Right forelimb (tissue), 1 donor: ENCODE measurements at regions not wholly inside any gene's neighbourhood (a gene's known extent, or its start where the extent isn't known, plus 50 kb on each side); places are given as distances from the start of the nearest gene placed in this dataset.
"Not testable (repeated sequence)": the region's sequence is repeated elsewhere in the genome, so short reads cannot be mapped to it uniquely, and the experiment has no call there.

ENCODE experiments used
- DNase-seq: peaks from one replicate; pipeline ENCODE4 v3.0.0-alpha.2; 2018

DNA sequence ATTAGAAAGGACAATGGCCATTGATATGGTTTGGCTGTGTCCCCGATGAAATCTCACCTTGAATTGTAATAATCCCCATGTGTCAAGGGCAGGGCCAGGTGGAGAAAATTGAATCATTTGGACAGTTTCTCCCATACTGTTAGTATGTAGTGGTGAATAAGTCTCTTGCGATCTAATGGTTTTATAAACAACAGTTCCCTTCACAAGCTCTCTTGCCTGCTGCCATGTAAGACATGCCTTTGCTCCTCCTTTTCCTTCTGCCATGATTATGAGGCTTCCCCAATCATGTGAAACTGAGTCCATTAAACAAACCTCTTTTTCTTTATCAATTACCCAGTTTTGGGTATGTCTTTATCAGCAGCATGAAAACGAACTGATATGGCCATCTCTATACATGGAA is 302.7 kb downstream of the SFMBT2 start:
- DNase-seq: no peak

DNA sequence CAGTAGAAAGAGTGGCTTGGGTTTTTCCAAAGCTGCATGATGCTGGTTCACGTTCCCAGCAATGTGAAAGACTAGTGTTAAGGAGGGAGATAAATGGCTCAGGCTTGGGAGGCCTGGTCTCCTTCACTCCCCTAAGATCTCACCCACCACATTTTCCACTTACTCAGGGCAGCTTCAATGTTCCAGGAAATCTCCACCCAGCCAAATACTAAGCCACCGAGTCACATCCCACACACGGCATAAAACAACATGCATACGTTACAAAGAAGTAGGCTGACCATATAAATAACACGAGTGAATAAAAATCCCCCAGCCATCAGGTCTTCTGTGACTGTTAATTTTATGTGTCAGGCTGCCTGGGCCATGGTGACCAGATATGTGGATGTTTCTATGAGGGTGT is 303.5 kb downstream of the SFMBT2 start:
- no peak for DNase-seq

DNA sequence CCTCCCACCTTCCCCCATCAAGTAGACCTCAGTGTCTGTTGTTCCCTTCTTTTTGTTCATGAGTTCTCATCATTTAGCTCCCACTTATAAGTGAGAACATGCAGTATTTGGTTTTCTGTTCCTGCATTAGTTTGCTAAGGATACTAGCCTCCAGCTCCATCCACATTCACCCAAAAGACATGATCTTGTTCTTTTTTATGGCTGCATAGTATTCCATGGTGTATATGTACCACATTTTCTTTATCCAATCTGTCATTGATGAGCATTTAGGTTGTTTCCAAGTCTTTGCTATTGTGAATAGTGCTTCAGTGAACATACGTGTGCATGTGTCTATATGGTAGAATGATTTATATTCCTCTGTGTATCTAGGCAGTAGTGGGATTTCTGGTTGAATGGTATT is 306.5 kb downstream of the SFMBT2 start:
- DNase-seq: not testable (repeated sequence)

DNA sequence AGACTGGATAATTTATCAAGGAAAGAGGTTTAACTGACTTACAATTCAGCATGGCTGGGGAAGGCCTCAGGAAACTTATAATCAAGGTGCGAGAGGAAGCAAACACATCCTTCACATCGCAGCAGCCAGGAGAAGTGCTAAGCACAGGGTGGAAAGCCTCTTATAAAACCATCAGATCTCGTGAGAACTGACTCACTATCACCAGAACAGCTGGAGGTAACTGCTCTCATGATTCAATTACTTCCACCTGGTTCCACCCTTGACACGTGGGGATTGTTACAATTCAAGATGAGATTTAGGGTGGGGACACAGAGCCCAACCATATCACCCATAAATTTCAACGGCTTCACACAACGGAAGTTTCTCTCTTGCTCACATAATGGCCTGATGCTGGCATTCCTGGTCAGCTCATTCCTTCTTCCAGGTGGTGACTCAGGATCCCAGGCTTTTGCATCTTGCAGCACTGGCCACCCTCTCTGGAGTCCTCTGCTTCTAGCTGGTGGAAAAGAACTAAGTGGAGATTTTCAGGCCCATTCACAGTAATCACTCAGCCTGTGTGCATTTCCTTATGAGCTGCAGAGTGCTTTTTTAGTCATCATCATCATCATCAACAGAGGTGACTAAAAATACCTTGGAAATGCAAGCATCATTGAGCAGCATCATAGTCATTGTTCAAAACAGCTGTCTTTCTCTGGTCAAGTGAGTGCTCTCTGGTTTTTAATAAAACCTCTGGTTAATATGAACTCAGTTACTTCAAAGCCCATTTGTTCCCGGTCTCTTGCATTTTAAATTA is 308.1 kb downstream of the SFMBT2 start:
- no peak for DNase-seq

DNA sequence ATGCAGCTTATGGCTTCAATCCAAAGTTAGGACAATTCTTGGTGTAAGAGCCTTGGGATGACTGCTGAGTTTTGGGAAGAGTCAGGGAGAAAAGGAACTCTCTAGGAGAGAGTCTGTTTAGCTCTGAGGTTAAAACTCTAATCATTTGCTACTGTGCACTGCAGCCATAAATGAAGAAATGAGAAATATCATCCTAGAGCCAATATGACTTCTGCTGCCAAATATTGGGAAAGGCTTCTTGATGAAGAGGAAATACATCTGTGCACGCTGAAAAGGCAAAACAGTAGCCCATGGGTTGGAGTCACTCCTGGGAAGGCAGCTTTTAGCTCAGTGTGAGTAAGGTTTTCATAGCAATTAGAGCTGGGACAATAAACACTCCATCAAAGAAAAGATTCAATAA is 308.8 kb downstream of the SFMBT2 start:
- no peak for DNase-seq

DNA sequence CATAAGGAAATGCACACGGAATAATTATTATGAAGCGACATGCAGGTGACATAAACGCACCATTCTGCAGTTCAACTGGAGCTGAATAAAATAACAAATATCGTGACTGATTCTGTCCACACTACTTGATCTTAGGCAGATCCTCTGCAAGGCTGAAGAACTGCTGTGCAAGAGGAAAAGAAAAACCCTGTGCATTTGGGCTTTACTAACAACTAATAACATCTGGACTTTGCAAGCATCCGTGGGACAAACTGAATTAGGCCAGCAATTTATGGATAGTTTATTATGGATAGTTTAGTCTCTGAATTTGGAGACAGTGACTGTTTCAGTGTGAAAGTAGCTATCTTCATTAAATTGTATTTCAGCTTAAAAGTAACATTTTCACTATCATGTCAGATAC is 309.4 kb downstream of the SFMBT2 start:
- DNase-seq: no peak

DNA sequence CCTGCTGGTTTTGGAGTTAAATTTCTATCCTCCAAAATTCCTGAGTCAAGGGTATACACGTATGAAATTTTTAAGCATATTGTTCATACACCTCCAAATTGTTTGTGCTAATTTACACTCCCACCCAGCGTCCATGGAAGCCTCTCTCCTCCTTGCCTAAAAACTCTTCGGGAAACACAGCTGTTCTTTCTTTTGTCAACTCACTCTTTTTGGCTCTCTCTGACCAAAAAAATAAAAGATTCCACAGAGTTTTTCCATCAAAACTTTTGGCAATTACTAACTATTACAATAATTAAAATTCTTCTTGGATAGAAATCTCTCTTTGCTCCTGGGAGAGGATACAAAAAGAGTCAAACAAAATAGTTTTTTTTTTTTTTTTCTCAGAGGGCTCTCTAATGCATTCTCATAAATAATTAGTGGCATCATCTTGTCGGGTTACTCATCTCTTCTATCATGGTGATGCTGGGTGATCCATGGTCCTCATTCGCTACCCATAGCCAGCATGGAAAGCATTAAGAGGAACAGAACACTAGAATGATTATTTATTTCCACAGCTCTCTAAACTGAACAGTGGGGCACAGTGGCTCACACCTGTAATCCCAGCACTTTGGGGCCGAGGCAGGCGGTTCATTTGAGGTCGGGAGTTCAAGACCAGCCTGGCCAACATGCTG is 310.7 kb downstream of the SFMBT2 start:
- DNase-seq: no peak

DNA sequence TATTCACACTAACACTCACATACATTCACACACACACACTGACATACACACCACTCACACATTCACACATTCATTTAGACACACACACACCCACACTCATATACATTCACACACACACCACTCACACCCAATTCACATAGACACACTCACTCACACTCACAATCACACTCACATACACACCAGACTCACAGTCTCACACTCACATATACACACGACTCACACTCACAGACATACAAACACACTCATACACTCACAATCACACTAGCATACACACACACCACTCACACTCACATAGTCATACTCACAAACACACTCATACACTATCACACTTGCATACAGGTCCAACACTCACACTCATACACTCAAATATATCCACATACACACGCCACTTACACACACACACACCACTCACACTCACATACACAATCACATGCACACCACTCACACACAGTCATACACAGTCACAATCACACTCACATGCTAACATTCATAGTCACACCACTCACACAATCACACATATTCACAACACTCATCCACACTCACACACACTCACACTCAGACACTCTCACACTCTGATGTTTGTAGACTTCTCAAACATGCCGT is 312.6 kb downstream of the SFMBT2 start:
- DNase-seq: no peak

DNA sequence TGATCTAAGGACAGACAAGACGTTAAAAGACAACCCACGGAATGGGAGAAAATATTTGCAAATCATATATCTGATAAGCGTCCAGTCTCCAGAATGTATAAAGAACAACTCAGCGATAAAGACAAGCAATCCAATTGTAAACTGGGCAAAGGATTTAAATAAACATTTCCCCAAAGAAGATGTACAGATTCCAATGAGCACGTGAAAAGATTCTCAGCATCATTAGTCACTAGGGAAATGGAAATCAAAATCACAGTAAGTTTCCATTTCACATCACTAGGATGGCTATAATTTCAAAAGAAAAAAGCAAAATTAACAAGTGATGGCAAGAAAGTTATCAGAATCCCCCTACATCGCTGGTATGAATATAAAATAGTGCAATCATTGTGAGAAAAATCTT is 316.1 kb downstream of the SFMBT2 start:
- no peak for DNase-seq

DNA sequence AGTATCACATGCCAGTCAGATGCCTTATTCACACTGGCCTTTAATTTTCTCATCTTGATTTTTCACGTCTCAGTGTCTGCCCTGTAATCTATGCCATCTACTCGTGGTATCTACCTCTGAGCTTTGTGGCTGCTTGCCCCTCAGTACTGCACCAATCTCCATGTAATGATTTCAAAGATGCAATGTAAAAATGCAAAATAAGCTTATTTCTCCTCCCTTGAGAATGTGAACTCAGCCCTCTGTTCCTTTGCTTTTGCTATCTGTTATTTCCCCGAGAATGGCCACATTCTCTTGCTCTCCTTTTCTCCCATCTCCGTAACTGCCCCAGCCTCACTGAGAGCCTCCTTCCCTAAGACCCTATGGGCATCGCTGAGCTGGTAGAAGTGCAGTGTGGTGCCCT is 317.5 kb downstream of the SFMBT2 start:
- DNase-seq: no peak

DNA sequence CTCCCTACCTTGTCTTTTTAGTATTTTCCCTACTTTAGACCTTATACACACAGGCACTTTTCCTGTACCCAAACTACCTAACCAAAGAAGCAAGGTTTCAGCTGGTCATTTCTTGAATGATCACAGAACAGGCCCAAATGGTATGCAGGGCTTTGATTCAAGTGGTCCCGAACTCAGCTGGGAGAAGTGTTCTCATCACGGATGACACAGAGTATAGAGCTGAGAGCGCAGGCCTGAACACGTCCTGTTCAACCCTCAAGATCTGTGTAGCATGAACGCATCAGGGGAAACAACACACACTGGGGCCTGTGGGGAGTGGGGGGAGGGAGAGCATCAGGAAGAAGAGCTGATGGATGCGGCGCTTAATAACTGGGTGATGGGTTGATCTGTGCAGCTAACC is 318.2 kb downstream of the SFMBT2 start:
- no peak for DNase-seq

DNA sequence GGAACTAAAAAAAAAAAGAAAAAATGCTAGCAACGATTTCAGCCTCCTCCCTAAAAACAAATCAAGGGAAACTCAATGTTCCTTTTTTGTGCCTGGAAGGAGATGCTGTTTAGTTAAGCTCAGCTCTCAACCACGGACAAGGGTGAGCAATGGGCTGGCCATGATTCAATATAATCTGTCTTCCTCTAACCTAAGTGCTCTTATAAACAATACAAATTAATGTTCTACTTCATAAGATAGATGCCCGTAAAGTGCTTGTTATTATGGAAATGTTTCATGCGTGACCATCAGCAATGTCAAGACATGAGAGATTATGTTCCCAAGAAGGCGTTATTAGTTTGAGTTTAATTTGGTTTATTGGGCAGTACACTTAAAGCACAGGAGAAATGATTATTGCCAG is 320.3 kb downstream of the SFMBT2 start:
- DNase-seq: no peak

DNA sequence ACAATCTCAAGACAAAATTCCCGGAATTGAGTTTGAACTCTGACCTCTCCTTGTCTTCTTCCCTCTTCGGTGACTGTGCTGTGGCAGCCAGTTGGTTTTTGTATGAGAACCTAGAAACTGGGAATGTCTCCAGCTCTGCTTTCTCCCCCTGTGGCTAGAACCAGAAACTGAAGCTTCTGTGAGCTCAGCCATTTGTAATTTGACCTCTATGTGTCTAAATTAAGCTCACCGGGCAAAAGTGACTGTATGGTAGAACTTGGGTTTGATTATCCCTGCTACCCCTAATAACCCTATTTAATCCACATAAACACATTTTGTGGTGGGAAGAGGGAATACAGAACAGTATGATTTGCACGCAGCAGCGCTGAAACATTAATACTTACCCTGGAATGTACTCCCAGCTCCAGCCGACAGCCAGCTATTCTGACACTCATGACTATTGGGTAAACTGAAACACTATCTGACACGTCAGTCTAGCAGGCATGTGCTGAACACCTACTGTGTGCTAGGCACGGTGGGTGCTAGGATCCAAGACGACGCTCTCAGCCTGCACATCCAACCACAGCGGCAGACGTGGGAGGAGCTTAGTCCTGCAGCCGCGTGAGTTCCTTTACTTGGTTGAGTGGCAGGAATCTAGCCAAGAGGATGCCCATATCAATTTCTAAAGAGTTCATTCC is 324.8 kb downstream of the SFMBT2 start:
- no peak for DNase-seq

DNA sequence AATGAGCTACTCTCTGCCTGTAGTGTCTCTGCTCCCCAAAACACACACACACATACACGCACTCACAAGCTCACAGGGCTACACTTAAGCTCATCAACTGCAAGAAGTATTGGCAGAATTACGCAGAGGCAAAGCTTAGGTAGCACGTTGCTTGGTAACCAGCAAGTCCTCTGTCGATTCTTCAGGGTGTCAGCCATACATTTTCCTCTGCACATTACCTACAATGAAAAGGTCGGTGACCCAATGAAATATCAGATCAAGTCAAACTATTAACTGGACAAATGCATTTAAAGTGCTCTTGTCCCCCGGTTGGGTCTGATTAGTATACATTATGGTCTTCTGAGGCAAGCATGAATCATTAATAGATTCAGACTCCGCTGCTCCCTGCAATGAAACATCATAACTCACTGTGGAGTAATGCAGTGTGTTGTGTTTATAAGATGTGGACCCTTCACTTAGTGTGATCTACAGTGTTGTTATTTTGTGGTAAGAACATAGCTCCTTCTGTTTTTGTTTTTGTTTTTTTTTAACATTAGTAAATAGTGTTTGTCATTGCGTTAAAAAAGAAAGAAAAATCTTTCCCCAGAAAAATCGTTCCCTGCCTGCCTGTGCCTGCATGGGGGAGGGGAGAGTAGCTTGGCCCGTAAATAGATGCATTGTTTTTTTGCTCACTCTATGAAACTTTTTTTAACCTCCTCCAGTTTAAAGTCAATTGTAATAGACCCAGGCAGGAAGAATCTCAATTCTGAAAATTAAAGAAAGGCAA is 325.5 kb downstream of the SFMBT2 start:
- DNase-seq: no peak

DNA sequence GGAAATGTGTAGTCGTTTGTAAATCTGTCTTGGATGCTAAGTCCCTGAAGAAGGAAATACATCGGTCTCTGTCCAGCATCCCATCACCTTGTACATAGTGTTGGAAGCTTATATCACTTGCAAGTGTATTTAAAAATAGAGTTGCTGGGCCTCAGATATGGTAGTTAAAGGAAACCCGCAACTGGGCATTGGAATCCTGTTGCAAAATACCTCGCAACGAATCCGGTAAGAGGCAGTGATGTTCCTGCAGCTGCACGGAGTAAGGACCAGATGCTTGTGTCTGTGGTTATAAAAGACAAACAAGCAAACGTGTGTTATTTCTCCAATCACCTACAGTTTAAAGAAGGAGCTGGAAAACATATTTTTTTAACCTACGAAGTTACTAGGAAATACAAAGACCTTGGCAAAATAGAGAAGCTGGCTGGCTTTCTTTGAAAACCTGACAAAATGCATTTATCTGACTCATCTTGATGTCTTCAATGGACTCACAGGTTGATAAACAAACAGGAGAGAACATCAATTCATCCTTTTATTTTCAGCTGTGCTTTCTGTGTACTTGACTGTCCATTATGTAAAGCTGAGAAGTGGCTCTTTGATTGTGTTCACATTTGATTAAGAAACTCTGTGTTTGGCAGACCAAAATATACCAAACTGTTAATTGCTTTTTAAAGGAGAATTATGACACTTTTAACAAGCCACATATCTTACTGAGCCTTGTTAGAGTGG is 326.4 kb downstream of the SFMBT2 start:
- DNase-seq: no peak

DNA sequence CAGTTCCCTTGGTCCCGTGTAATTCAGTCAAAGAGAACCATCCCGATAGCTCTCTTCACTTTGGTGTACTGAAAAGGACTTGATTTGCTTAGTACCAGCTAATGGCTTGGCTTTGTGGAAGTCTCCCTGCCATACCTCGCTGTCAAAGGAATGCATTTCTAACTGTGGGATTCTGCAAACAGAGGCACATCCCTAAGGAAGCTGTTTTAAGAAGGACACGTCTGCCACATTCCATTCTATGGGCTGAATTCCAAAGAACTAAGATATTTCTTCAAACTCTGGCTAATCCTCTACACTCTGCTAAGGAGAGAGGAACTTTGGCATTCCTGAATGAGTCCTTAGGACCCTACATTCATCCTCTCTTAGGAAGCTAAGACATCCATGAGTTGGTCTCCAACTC is 327.9 kb downstream of the SFMBT2 start:
- no peak for DNase-seq

DNA sequence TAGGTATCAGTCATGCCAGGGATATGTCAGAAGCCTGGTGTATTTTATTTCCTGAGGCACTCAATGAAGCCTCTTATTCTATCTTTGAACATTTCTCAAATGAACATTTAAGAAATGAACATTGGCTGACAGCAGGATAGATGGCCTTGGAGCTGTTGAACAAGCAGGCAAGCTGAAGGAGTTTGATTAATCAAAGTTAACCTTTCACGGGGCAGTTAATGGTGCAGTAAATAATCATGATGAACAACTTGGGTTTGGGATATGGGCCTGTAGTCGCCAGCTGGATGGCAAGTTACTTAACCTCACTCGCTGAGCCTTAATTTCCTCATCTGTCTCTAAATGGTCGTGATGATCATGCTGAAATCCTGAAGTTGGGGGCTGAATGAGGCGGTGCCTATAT is 333.0 kb downstream of the SFMBT2 start:
- no peak for DNase-seq

DNA sequence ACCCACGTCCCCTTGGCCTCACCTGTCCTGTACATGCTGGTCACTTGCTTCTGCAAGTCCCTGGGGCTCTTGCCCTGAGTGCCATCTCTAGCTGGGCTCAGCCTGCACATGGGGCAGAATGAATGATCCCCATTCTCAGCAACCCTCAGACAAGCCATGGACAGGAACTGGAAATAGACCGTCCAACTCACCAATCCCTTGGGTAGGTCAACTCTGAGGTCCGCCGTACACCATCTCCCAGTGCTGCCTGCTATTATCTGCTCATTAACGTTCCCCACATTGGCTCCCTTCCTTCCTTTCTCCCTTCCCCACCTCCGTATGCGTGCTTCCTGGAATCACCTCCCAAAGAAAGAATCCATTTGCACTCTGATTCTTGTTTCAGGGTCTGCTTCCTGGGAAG is 335.0 kb downstream of the SFMBT2 start:
- no peak for DNase-seq

DNA sequence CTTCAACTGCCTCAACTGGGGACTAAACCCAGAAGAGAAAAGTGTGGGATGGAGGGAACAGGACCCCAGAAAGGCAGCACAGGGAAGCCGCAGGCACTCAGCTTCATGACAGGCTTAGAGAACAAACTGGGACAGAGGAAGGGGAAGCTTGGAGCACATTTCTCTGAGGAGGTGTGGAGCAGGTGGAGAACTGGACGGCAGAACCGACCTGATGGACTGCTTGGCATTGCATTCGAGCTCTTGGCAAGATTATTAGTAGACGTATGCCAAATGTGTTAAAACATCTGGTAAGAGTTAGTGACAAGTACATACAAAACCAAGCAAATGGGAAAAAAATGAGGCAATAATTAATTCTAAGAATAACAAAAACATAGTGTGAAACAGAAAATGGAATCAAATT is 335.7 kb downstream of the SFMBT2 start:
- DNase-seq: peak; percentile 52

DNA sequence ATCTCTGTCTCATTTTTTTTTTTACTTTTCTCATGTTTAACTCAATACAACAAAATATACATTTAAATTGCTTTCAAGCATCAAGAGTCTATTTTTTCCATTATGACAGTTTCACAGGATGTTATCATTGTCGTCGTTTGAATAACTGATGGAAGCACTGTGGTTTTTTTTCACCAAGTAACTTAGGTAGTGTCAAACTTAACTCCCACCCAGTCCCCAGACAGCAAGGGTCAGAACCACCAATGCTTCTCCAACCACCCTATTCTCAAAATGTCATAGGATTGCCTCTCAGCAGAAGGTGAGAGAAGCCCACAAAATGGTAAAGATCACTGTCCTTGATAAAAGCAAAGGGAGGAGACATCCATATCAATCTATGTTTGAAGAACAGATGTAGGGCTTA is 339.4 kb downstream of the SFMBT2 start:
- DNase-seq: no peak

DNA sequence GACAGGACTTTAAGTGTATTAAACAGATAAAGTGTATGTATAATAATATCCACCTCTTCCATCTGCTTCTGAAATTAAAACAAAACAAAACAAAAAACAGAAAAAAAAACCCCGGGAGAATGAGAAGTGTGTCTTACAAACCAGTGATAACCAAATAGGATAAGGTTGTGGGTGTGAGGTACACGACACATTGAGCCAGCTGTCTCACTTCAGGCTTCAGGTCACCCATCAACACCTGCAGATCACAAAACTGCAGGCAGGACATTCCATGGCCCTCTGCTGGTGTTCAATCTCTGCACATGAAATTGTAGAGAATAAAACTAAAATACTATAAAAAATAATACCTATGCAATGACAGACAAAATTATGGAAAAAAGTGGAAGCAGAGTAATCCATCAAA is 339.9 kb downstream of the SFMBT2 start:
- no peak for DNase-seq

DNA sequence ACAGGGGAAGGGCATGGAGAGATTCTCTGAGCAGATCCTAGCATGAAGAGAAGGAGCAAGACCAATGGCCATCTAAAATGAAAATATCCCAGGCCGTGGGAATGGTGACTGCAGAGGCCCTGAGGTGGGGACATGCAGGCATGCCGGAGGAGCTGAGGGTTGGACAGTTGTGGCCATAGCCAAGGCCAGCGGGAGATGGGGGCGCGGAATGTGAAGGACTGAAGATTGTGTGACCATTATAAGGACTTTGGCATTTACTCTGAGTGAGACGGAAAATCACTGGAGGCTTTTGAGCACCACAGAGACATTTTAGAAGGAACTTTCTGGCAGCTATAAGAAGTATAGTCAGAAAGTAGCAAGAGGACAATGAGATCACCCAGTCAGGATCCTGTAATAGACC is 341.1 kb downstream of the SFMBT2 start:
- no peak for DNase-seq
